GM12874 (cell line): ENCODE measurements at regions not wholly inside any gene's neighbourhood (a gene's known extent, or its start where the extent isn't known, plus 50 kb on each side); places are given as distances from the start of the nearest gene placed in this dataset.

Experiments used
- CTCF ChIP-seq: IDR thresholded peaks from 2 replicates; pipeline ENCODE4 v1.5.1; 2011; ENCODE audit warnings: low read depth, mild to moderate bottlenecking, control low read depth, low read length, moderate library complexity; ENCODE audit not compliant: insufficient read depth

GRCh38 chr2:126817172-126817571 lies 81.5 kb upstream of the TEX51 start:
- TF ChIP-seq CTCF, result no peak

GRCh38 chr2:126822115-126822514 lies 76.6 kb upstream of the TEX51 start:
- no peak for TF ChIP-seq CTCF

- no peak for TF ChIP-seq CTCF
Observed at GRCh38 chr2:126822921-126823320, 75.8 kb upstream of the TEX51 start.

GRCh38 chr2:126823951-126824350 lies 74.7 kb upstream of the TEX51 start:
- TF ChIP-seq CTCF, result no peak

- TF ChIP-seq CTCF, result no peak
Observed at GRCh38 chr2:126824663-126825062, 74.0 kb upstream of the TEX51 start.

GRCh38 chr2:126825316-126825715 lies 73.4 kb upstream of the TEX51 start:
- no peak for TF ChIP-seq CTCF

- TF ChIP-seq CTCF, result no peak
Observed at GRCh38 chr2:126826491-126826890, 72.2 kb upstream of the TEX51 start.

GRCh38 chr2:126827371-126827770 lies 71.3 kb upstream of the TEX51 start:
- TF ChIP-seq CTCF, result no peak
